ENCODE measurements at regions not wholly inside any gene's neighbourhood (a gene's known extent, or its start where the extent isn't known, plus 50 kb on each side); places are given as distances from the start of the nearest gene placed in this dataset.

DNA sequence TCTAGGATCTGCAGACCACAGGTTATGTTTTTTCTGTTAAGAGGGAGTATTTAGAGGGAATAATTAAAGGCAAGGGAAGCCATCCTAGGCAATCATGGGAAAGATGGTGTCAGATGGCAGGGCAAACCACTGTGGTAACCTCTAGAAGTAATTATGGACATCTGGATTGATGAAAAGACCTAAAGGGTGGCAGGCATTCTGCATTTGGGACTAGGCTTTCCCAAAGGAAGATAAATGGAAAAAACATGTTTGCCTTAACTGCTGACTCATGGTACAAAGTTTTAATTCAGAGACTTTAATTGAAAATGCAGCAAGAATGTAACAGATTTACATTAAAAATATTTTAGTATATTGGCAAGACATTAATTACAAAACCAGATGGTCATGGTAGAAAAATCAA, 88.1 kb downstream of the TMEM30B start:
- CTCF ChIA-PET: no interaction called here
- POLR2A ChIA-PET: no interaction called here
- TF ChIP-seq ARNT (IDR thresholded peaks at IDR 0.05) (no peak), ELF4 (IDR thresholded peaks at IDR 0.05) (no peak), HDGF (IDR thresholded peaks at IDR 0.05; ENCODE audit: borderline replicate concordance) (no peak), FOXK2 (IDR thresholded peaks at IDR 0.05) (no peak), L3MBTL2 (conservative IDR thresholded peaks at IDR 0.05) (no peak), SP1 (IDR thresholded peaks at IDR 0.05) (no peak), NFRKB (IDR thresholded peaks at IDR 0.05) (no peak), BHLHE40 (IDR thresholded peaks at IDR 0.05; ENCODE audit: borderline replicate concordance) (no peak), FOXM1 (IDR thresholded peaks at IDR 0.05; ENCODE audit: borderline replicate concordance) (no peak), CTBP1 (IDR thresholded peaks at IDR 0.05; ENCODE audit: borderline replicate concordance) (no peak), SUZ12 (IDR thresholded peaks at IDR 0.05) (no peak), LEF1 (IDR thresholded peaks at IDR 0.05; ENCODE audit: borderline replicate concordance) (no peak), TARDBP (IDR thresholded peaks at IDR 0.05) (no peak), ZNF384 (IDR thresholded peaks at IDR 0.05) (no peak), FOXA1 (IDR thresholded peaks at IDR 0.05) (no peak)
- TF ChIP-seq, protein P1, sequence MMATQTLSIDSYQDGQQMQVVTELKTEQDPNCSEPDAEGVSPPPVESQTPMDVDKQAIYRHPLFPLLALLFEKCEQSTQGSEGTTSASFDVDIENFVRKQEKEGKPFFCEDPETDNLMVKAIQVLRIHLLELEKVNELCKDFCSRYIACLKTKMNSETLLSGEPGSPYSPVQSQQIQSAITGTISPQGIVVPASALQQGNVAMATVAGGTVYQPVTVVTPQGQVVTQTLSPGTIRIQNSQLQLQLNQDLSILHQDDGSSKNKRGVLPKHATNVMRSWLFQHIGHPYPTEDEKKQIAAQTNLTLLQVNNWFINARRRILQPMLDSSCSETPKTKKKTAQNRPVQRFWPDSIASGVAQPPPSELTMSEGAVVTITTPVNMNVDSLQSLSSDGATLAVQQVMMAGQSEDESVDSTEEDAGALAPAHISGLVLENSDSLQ (IDR thresholded peaks at IDR 0.05): no peak
- no peak for DNase-seq (ENCODE audit: extremely low spot score)

DNA sequence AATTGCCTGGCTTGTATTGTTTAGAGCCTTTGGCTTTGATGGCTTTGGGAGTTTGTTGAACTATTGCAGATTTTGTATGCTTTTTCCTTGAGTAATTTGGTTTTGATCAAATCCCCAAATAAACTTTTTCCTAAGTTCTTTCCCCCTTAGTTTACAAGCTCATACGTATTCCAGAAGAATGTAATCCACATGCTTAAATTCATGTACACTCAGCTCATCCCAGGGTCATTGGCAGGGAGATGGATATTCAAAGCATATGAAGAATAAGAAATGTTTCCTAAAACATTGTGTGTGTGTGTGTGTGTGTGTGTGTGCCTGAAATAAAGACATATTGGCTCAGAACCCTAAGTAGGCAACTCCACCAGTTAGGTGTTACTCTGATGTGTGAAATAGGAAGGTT, 89.4 kb downstream of the TMEM30B start:
- ChIA-PET CTCF (no interaction called here), POLR2A (no interaction called here)
- TF ChIP-seq SUZ12 (IDR thresholded peaks at IDR 0.05): no peak
- TF ChIP-seq, protein P1 (IDR thresholded peaks at IDR 0.05): no peak
- TF ChIP-seq FOXA1 (IDR thresholded peaks at IDR 0.05): no peak
- TF ChIP-seq FOXK2 (IDR thresholded peaks at IDR 0.05): no peak
- no peak for TF ChIP-seq HDGF (IDR thresholded peaks at IDR 0.05; ENCODE audit: borderline replicate concordance)
- no peak for TF ChIP-seq FOXM1 (IDR thresholded peaks at IDR 0.05; ENCODE audit: borderline replicate concordance)
- TF ChIP-seq ZNF384 (IDR thresholded peaks at IDR 0.05): no peak
- no peak for TF ChIP-seq TARDBP (IDR thresholded peaks at IDR 0.05)
- no peak for TF ChIP-seq SP1 (IDR thresholded peaks at IDR 0.05)
- DNase-seq (ENCODE audit: extremely low spot score): no peak

DNA sequence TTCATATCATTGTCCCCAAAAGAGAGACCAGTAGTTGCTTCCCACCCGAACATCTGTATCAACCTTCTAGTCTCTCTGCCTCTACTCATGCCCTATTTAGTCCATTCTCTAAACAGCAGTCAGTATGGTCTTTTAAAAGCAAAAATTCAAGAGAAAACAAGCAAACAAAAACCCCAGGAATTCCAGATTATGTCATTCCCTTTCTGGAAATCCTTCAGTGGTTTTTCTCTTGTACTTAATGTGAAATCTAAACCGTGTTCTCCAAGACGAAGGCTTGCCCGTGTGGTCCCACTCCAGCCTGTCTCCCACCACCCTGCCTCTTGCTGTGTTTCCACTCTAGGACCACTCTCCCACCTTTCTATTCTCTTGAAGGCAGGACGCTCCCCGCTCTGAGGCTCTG, 90.8 kb downstream of the TMEM30B start:
- POLR2A ChIA-PET: no interaction called here
- CTCF ChIA-PET: no interaction called here

DNA sequence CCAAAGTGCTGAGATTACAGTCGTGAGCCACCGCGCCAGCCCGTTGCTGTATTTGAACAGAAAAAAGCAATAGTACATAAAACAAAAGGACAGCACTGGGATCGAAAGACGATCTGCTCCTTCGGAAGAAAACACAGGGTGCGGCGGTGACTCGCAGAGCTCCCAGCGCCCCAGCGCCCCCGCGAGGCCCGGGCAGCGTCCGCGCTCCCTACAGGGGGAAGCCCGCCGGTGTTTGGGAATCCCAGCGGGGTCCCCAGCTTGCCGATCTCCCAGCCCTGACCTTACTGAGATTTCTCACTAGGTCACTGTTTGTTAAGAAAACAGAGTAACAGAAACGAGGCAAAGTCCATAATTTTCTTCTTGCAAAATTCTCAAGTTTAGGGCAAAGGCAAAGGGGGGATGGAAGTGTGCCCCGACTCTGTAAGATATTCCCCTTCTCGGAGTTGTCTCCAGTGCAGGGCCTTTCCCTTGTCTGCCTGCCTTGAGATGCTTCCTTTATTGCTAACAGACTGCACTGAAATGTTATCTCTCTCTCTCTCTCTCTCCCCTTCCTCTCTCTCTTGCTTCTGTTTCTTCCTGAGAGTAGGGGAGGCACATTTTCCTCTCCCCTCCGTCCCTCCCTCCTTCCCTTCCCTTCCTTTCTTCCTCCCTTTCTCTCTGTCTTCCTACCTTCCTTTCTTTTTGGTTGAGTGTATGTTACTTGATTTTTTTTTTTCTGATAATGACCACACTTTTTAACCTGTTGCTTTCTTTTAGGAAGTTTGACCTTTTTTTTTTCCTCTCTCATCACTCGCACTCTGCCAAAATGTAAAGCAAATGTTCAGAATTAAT, 91.9 kb downstream of the TMEM30B start:
- CTCF ChIA-PET: interaction anchor here (0.6 to 0.9 kb wide), 2 partner anchors 24 to 64 kb away, joined by 3 to 5 read pairs; no protein-coding TSS in a partner anchor
- TF ChIP-seq, protein P1 (IDR thresholded peaks at IDR 0.05): no peak
- TF ChIP-seq L3MBTL2 (conservative IDR thresholded peaks at IDR 0.05): no peak
- no peak for TF ChIP-seq TARDBP (IDR thresholded peaks at IDR 0.05)
- no peak for TF ChIP-seq FOXM1 (IDR thresholded peaks at IDR 0.05; ENCODE audit: borderline replicate concordance)
- no peak for TF ChIP-seq CTBP1 (IDR thresholded peaks at IDR 0.05; ENCODE audit: borderline replicate concordance)
- POLR2A ChIA-PET: no interaction called here
- DNase-seq (ENCODE audit: extremely low spot score): peak; percentile 67

More for the DNA sequence above, 90.8 kb downstream of the TMEM30B start:
- no peak for DNase-seq (ENCODE audit: extremely low spot score)
- TF ChIP-seq BHLHE40 (IDR thresholded peaks at IDR 0.05; ENCODE audit: borderline replicate concordance) (no peak), NFRKB (IDR thresholded peaks at IDR 0.05) (no peak), LEF1 (IDR thresholded peaks at IDR 0.05; ENCODE audit: borderline replicate concordance) (no peak), L3MBTL2 (conservative IDR thresholded peaks at IDR 0.05) (no peak), FOXK2 (IDR thresholded peaks at IDR 0.05) (no peak), ARNT (IDR thresholded peaks at IDR 0.05) (no peak), CTBP1 (IDR thresholded peaks at IDR 0.05; ENCODE audit: borderline replicate concordance) (no peak), TARDBP (IDR thresholded peaks at IDR 0.05) (no peak), SUZ12 (IDR thresholded peaks at IDR 0.05) (no peak), FOXA1 (IDR thresholded peaks at IDR 0.05) (no peak), ZNF384 (IDR thresholded peaks at IDR 0.05) (no peak), HDGF (IDR thresholded peaks at IDR 0.05; ENCODE audit: borderline replicate concordance) (no peak), ELF4 (IDR thresholded peaks at IDR 0.05) (no peak), SP1 (IDR thresholded peaks at IDR 0.05) (no peak), FOXM1 (IDR thresholded peaks at IDR 0.05; ENCODE audit: borderline replicate concordance) (no peak)
- TF ChIP-seq, protein P1 (IDR thresholded peaks at IDR 0.05): no peak

DNA sequence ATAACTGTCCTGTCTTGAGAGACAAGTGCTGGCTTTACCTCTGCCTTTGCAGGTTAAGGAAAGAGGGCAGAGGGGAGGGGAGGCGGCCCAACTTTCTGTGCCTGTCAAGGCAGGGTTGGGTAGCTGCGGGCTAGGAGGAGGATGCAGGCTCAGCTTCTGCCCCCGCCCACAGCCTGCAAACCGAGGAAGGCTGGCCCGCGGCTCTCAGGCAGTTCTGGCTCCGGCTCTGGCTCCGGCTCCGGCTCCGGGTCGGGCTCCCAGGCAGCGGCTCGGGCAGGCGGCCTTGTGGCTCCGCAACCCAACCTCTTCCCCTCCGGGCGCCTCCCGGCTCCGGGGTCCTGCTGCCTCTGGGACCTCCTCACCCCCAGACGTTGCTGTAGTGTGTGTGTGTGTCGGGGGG, 92.9 kb downstream of the TMEM30B start:
- DNase-seq (ENCODE audit: extremely low spot score): no peak
- POLR2A ChIA-PET: no interaction called here
- TF ChIP-seq L3MBTL2 (conservative IDR thresholded peaks at IDR 0.05) (no peak), BHLHE40 (IDR thresholded peaks at IDR 0.05; ENCODE audit: borderline replicate concordance) (no peak), NFRKB (IDR thresholded peaks at IDR 0.05) (no peak), TARDBP (IDR thresholded peaks at IDR 0.05) (no peak), HDGF (IDR thresholded peaks at IDR 0.05; ENCODE audit: borderline replicate concordance) (no peak), CTBP1 (IDR thresholded peaks at IDR 0.05; ENCODE audit: borderline replicate concordance) (no peak), ZNF384 (IDR thresholded peaks at IDR 0.05) (no peak), FOXA1 (IDR thresholded peaks at IDR 0.05) (no peak), FOXM1 (IDR thresholded peaks at IDR 0.05; ENCODE audit: borderline replicate concordance) (no peak), SUZ12 (IDR thresholded peaks at IDR 0.05) (no peak), FOXK2 (IDR thresholded peaks at IDR 0.05) (no peak), ARNT (IDR thresholded peaks at IDR 0.05) (no peak), LEF1 (IDR thresholded peaks at IDR 0.05; ENCODE audit: borderline replicate concordance) (no peak), ELF4 (IDR thresholded peaks at IDR 0.05) (no peak), SP1 (IDR thresholded peaks at IDR 0.05) (no peak)
- TF ChIP-seq, protein P1 (IDR thresholded peaks at IDR 0.05): no peak
- CTCF ChIA-PET: interaction anchor here (0.9 kb wide), 1 partner anchor 65 kb away, joined by 5 read pairs; no protein-coding TSS in a partner anchor

All from HEK293T (cell line).